ENCODE measurements at regions not wholly inside any gene's neighbourhood (a gene's known extent, or its start where the extent isn't known, plus 50 kb on each side); places are given as distances from the start of the nearest gene placed in this dataset.

- Histone ChIP-seq H3K79me2 (ENCODE audit: insufficient read depth, low read depth, low read length) (no peaks in the 10 kb centered on the region), H3K9me2 (ENCODE audit: insufficient read depth, low read length) (no peaks in the 10 kb centered on the region), H3K4me3 (ENCODE audit: low read depth, low read length, poor library complexity, severe bottlenecking) (no peak overlapping the region), H3K4me2 (ENCODE audit: low read length) (no peak overlapping the region), H2AFZ (ENCODE audit: low read length) (no peak overlapping the region), H3K9me3 (ENCODE audit: low read length) (no peaks in the 10 kb centered on the region), H3K4me1 (ENCODE audit: insufficient read depth, low read length, poor library complexity, severe bottlenecking) (no peaks in the 10 kb centered on the region), H4K20me1 (ENCODE audit: insufficient read depth, low read length) (no peaks in the 10 kb centered on the region), H3K27ac (ENCODE audit: low read depth, low read length, poor library complexity, severe bottlenecking) (no peak overlapping the region), H3K36me3 (ENCODE audit: insufficient read depth, low read length) (no peaks in the 10 kb centered on the region)
- no peak for TF ChIP-seq EZH2phosphoT487 (IDR thresholded peaks at IDR 0.05; ENCODE audit: borderline replicate concordance, low read depth, low read length)
- no peak for TF ChIP-seq CTCF (conservative IDR thresholded peaks at IDR 0.05; ENCODE audit: low read length)
- no peak for DNase-seq (ENCODE audit: low spot score)
- ChIA-PET CTCF (ENCODE audit: unreplicated experiment) (no interaction called here), POLR2A (interaction anchor here (0.6 kb wide), 2 partner anchors 38 to 860 kb away, joined by 3 read pairs; no protein-coding TSS in a partner anchor)
- BruUV-seq (replicated peaks) = no TSS peak
- intact Hi-C loops (cut with micrococcal nuclease; ENCODE audit: unreplicated experiment) = no loop called here
Measured at GRCh38 chr14:38404616-38405015, 148.7 kb upstream of the CLEC14A start.

- H4K20me1 ChIP-seq (ENCODE audit: insufficient read depth, low read length) = no peaks in the 10 kb centered on the region
- intact Hi-C loops (cut with micrococcal nuclease; ENCODE audit: unreplicated experiment) = no loop called here
- H3K36me3 ChIP-seq (ENCODE audit: insufficient read depth, low read length) = no peaks in the 10 kb centered on the region
- no peaks in the 10 kb centered on the region for H3K9me3 ChIP-seq (ENCODE audit: low read length)
- no peak for TF ChIP-seq CTCF (conservative IDR thresholded peaks at IDR 0.05; ENCODE audit: low read length)
- no peak for TF ChIP-seq EZH2phosphoT487 (IDR thresholded peaks at IDR 0.05; ENCODE audit: borderline replicate concordance, low read depth, low read length)
- ChIA-PET POLR2A (interaction anchor here (0.6 kb wide), 2 partner anchors 37 to 859 kb away, joined by 3 read pairs; no protein-coding TSS in a partner anchor), CTCF (ENCODE audit: unreplicated experiment) (no interaction called here)
- no peak for DNase-seq (ENCODE audit: low spot score)
- H3K4me2 ChIP-seq (ENCODE audit: low read length) = no peak overlapping the region
- no peak overlapping the region for H2AFZ ChIP-seq (ENCODE audit: low read length)
- no TSS peak for BruUV-seq (replicated peaks)
- H3K4me3 ChIP-seq (ENCODE audit: low read depth, low read length, poor library complexity, severe bottlenecking) = no peak overlapping the region
- no peak overlapping the region for H3K27ac ChIP-seq (ENCODE audit: low read depth, low read length, poor library complexity, severe bottlenecking)
- H3K4me1 ChIP-seq (ENCODE audit: insufficient read depth, low read length, poor library complexity, severe bottlenecking) = no peaks in the 10 kb centered on the region
- no peaks in the 10 kb centered on the region for H3K79me2 ChIP-seq (ENCODE audit: insufficient read depth, low read depth, low read length)
- H3K9me2 ChIP-seq (ENCODE audit: insufficient read depth, low read length) = no peaks in the 10 kb centered on the region
Measured at GRCh38 chr14:38404100-38404541, 148.2 kb upstream of the CLEC14A start.

- Histone ChIP-seq H4K20me1 (ENCODE audit: insufficient read depth, low read length) (no peaks in the 10 kb centered on the region), H3K4me3 (ENCODE audit: low read depth, low read length, poor library complexity, severe bottlenecking) (no peak overlapping the region), H3K27ac (ENCODE audit: low read depth, low read length, poor library complexity, severe bottlenecking) (no peak overlapping the region), H3K9me2 (ENCODE audit: insufficient read depth, low read length) (no peaks in the 10 kb centered on the region), H2AFZ (ENCODE audit: low read length) (no peak overlapping the region), H3K4me2 (ENCODE audit: low read length) (no peak overlapping the region), H3K4me1 (ENCODE audit: insufficient read depth, low read length, poor library complexity, severe bottlenecking) (no peaks in the 10 kb centered on the region), H3K36me3 (ENCODE audit: insufficient read depth, low read length) (no peaks in the 10 kb centered on the region), H3K9me3 (ENCODE audit: low read length) (no peaks in the 10 kb centered on the region), H3K79me2 (ENCODE audit: insufficient read depth, low read depth, low read length) (no peaks in the 10 kb centered on the region)
- CTCF ChIA-PET (ENCODE audit: unreplicated experiment) = no interaction called here
- no peak for DNase-seq (ENCODE audit: low spot score)
- POLR2A ChIA-PET = no interaction called here
- BruUV-seq (replicated peaks) = no TSS peak
- intact Hi-C loops (cut with micrococcal nuclease; ENCODE audit: unreplicated experiment) = no loop called here
- TF ChIP-seq EZH2phosphoT487 (IDR thresholded peaks at IDR 0.05; ENCODE audit: borderline replicate concordance, low read depth, low read length) (no peak), CTCF (conservative IDR thresholded peaks at IDR 0.05; ENCODE audit: low read length) (no peak)
Measured at GRCh38 chr14:38400751-38401150, 144.9 kb upstream of the CLEC14A start.

Measured in OCI-LY7 (cell line).